DOHH2 (cell line): ENCODE measurements at regions not wholly inside any gene's neighbourhood (a gene's known extent, or its start where the extent isn't known, plus 50 kb on each side); places are given as distances from the start of the nearest gene placed in this dataset.

Source experiments
- EZH2phosphoT487 ChIP-seq: fragments of 200-600 bp; sonication (generic); IDR thresholded peaks from 2 replicates; pipeline ENCODE4 v1.6.1; 2017; ENCODE audit warnings: borderline replicate concordance, mild to moderate bottlenecking, antibody characterized with exemption, low read length, moderate library complexity, mixed read lengths
- TF ChIP-seq, protein P1 (sequence below): fragments of 200-600 bp; sonication (generic); IDR thresholded peaks from one replicate; pipeline ENCODE4 v1.5.1; 2014; ENCODE audit warnings: antibody characterized with exemption, mild to moderate bottlenecking, low read depth, low read length; ENCODE audit not compliant: poor library complexity, severe bottlenecking

DNA sequence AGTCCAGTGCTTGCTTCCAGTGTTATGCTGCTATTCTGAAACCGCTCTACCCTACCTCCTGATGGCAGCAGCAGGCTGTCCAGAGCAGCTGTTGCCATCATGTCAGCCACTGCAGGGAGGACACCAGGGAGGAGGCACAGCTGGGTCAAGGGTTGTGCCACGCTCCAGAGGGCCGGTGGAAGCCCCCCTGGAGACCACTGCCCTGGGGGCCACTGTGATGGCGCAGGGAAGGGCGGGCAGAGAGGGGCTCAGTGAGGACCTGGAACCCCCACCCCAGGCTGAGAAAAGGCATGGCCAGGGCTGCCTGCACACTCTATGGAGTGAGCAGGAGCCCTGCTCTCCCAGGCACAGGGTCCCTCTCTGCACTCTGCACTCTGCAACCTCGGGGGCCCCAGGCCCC lies 271.3 kb upstream of the BTBD3 start:
- TF ChIP-seq, protein P1, sequence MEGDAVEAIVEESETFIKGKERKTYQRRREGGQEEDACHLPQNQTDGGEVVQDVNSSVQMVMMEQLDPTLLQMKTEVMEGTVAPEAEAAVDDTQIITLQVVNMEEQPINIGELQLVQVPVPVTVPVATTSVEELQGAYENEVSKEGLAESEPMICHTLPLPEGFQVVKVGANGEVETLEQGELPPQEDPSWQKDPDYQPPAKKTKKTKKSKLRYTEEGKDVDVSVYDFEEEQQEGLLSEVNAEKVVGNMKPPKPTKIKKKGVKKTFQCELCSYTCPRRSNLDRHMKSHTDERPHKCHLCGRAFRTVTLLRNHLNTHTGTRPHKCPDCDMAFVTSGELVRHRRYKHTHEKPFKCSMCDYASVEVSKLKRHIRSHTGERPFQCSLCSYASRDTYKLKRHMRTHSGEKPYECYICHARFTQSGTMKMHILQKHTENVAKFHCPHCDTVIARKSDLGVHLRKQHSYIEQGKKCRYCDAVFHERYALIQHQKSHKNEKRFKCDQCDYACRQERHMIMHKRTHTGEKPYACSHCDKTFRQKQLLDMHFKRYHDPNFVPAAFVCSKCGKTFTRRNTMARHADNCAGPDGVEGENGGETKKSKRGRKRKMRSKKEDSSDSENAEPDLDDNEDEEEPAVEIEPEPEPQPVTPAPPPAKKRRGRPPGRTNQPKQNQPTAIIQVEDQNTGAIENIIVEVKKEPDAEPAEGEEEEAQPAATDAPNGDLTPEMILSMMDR, result no peak
- no peak for TF ChIP-seq EZH2phosphoT487
